SH-SY5Y (cell line): ENCODE measurements at regions not wholly inside any gene's neighbourhood (a gene's known extent, or its start where the extent isn't known, plus 50 kb on each side); places are given as distances from the start of the nearest gene placed in this dataset.

Source experiments
- GATA2 ChIP-seq: IDR thresholded peaks from 2 replicates; pipeline ENCODE4 v1.6.1; 2011; ENCODE audit warnings: mild to moderate bottlenecking, low read depth, low read length
- GATA3 ChIP-seq: IDR thresholded peaks from 2 replicates; pipeline ENCODE4 v1.6.1; 2011; ENCODE audit warnings: low read depth, mild to moderate bottlenecking, low read length, moderate library complexity

- TF ChIP-seq GATA2 (no peak), GATA3 (no peak)
Measured at GRCh38 chr5:8481007-8481406, 612.1 kb downstream of the MTRR start.
